NOMO-1 treated with dmso at 0.1 percent for 144 hours (cell line): ENCODE measurements at regions not wholly inside any gene's neighbourhood (a gene's known extent, or its start where the extent isn't known, plus 50 kb on each side); places are given as distances from the start of the nearest gene placed in this dataset.

Experiments
- DNase-seq: peaks from one replicate; lab custom pipeline; 2025; ENCODE audit not compliant: unreplicated experiment; lab: John Stamatoyannopoulos, UW

DNA sequence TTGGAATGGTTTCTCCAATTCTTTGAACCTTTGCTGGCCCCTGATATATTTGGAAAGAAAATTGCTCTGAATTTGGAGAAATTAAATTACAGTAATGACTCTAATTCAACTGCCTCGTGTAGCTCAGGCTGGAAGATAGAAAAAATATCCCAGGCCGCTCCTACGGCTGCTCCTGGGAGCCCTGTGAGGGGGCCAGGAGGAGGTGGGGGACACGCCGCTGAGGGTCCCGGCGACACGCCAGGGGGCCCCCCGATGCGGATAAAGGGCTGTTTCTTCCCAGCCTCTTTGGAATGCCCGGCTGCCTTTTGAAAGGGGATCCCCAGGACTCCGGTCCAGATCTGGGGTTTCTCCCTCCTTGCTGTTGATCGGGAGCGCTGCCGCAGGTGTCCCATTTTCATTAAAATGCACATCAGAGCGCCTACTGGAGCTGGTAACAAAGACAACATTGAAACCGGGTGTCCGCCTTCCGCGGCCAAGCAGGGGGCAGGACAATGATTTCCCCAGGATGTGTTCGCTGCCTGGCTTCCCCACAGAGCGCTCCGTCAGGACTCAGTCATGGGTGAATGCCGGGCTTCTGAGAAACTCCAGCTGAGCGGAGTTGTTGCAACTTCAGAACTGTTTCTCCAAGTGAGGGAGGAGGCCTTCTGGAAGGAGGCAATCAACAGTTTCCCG, 200.1 kb upstream of the KBTBD8 start:
- DNase-seq: no peak

DNA sequence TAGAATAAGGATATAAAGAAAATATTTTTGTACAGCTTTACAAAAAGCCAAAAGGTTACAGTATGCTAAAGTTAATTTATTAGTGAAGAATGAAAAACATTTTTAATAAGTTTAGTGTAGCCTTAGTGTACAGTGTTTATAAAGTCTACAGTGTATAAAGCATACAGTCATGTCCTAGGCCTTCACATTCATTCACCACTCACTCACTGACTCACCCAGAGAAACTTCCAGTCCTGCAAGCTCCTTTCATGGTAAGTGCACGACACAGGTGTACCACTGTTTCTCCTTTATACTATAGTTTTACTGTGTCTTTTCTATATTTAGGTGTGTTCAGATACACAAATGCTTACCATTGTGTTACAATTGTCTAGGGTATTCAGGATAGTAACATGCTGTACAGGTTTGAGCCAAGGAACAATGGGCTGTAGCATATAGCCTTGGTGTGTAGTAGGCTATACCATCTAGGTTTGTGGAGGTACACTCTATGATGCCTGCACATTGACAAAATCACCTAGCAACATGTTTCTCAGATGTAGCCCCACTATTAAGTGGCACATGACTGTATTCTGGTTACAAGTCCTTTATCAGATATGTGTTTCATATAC, 197.1 kb upstream of the KBTBD8 start:
- no peak for DNase-seq

DNA sequence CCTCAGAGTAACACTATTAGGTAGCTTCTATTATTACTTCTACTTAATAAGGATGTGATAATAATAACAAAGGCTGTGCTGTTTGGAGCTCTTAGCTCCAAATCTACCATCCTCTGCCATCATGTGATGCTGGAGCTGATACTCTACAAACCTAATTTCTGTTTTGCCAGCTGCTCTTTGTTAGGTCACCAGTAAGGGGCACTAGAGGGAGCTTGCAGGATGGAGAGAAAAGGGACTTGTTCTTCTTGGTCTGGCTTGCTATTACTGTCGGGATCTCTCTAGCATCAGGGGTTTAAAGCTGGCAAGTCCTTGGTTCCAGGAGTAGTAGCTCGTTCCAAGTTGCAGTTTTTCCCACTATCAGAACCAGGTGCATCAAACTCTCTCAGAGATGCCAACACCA, 194.9 kb upstream of the KBTBD8 start:
- no peak for DNase-seq

DNA sequence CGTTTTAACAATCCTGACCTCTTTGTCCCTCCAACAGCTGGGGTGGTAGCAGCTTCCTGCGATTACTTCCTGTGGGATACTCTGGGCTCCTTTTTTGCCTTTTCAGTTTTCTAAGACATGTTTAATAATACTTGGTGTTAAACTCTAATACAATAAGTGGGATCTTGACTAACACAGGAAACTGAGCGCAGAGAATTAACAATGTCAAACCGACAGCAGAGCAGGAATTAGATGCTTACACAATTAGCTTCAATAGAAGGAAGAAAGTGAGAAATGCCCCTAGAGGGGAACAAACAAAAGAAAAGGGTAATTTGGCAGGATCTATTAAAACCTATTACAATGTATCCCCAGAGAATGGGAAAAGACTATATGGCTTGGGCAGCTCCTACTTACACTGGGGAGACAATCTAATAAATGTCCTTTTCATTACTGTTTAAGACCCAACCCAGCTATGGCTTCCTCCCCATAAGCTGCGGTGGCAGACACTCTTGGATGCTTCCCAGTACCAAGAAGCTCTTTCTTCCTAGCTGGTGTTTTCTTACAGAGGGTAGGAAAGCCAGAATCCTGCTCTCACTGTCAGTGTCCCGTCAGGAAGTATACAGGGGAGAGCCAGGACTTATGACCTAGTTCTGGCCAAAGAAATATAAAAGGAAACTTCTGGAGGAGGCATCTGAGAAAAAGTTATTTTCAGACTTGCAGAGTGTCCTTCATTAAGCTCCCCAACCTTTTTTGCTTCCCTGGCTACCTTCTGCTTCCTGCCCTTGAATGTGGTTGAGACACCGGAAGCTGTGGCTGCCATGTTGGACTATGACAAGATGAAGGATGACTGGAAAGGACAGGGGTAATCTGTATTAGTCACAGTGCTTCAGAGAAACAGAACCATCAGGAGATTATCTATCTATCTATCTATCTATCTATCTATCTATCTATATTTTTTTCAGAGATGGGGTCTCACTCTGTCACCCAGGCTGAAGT, 194.1 kb upstream of the KBTBD8 start:
- no peak for DNase-seq

DNA sequence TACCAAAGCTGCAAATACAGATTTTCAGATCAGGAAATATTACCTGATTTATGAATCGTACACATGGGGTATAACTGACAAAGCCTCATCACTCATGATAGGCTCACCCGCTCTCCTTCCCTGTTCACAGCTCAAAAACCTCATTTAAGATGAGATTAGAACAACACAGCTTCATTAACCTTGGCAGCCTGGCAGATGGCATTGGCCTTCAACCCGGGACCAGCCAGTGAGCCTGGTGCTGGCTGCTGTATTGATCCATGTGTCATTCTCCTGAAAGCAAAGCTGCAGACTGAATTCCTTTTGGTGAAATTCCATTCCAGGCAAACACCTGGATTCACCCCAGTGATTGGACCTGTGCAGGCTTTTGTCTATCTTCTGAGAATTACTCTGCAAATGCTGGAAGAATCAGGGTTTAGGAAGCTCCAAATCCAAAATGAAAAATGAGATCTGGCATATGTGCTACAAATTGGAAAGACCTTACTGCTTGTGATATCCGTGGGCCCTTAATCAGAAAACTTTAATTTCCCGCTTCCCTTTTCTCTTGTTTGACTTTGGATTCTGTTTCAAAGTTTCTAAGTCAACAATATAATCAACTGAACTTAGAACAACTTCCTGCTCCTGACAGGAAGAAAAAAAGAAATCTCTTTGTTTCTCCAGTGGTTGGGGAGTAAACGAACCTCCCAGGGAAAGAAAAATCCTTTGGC, 189.1 kb upstream of the KBTBD8 start:
- no peak for DNase-seq

DNA sequence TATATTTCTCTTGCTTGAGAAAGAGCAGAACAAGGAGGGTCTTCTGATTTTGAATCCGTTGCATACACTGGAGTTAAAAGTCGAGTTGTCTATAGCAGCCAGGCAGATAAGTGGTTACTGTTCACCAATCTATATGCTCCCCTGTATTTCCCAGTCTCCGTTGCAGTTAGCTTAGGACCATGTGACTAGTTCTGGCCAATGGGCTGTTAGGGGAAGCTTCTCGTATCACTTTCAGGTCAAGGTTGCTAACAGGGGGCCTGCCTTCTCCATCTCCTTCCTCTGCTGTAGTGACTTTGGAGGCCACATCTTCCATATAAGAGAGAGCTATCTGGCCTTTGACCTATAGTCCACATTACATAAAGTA, 188.5 kb upstream of the KBTBD8 start:
- no peak for DNase-seq

DNA sequence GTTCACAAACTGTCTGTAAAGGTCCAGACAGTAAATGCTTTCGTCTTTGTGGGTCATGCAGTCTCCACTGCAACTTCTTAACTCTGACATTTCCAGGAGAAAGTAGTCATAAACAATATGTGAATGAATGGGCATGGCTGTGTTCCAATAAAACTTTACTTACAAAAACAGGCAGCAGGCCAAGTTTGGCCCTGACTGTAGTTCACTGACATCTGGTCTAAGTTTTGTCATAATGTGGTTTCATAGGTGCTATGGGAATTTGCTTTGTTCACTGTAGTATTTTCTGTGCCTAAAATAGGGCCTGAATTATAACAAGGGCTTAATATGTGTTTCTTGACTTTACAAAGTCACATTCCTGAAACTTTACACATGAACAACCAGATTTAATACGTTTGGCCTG, 186.0 kb upstream of the KBTBD8 start:
- no peak for DNase-seq

DNA sequence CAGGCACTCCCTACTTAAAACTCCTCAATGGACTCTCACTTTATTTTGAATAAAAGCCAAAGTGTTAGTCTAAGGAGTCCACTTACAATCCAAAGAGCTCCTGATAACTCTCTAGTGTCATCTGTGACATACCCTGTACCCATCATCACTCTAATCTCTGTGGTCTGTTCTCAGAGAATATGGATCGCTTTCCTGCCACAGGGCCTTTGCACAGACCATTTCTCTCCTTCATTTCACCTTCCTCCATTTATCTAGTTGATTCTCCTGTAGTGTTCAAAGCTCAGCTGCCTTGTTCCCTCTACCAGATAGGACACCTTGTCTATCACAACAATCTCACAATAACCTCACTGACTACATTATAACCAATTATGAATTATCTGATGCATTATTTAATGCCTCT, 185.4 kb upstream of the KBTBD8 start:
- DNase-seq: no peak

DNA sequence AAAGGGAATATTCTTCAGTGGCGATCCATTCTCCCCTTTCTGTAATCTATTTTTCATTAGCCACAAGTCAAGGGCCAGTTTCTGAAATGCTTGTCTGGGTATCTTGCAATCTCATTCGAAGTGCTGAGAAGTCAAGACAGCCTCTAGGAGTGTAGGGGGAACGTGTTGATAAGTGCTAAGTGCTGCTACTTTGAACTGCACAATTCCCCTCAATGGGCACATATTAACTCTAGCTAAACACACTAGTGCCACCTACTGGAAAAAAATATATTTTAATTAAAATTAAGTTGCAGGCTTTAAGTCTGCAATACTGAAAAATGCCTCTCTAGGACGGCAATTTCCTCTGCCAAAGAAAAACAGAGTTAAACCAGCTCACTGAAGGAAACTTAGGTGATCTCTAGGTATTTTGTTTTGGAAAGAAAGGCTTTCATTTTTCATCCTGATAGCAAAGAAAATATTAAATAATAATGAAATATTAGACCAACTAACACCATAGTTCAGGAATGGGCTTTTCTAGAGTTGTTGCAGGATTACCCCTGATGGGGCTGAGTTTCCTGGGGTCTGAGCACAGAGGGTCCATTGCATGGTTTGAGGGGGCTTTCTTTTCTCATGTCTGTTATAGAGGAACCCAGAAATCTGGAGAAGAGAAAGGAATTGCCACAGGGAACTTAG, 181.9 kb upstream of the KBTBD8 start:
- DNase-seq: peak; percentile 39

DNA sequence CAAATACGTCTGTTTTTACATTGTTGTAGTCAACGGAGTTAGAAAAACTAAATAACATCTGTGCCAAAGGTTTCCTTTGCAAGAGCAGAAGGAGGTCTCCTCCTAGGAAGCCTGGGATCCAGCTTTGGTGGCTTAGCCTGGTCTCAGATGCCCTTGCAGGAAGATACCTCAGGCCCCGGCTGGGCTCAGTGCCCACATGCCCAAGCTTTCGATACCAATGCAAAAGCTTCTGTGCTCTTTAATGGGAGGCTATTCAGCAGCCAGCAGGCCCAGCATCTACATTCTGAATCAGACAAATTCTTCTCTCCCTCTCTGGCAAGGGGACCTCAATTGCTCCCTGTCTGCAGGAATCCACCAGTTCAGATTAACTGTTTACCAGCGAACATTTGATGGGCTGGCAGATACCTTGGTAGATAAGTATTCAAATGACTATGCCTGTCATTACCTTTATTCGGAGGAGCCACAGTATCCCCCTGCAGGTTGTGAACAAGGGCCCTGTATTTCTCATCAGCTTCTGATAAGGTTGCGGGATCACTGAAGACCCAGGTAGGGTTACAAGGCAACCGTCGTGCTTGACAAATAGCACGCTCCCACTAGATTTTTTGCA, 180.1 kb upstream of the KBTBD8 start:
- DNase-seq: no peak

DNA sequence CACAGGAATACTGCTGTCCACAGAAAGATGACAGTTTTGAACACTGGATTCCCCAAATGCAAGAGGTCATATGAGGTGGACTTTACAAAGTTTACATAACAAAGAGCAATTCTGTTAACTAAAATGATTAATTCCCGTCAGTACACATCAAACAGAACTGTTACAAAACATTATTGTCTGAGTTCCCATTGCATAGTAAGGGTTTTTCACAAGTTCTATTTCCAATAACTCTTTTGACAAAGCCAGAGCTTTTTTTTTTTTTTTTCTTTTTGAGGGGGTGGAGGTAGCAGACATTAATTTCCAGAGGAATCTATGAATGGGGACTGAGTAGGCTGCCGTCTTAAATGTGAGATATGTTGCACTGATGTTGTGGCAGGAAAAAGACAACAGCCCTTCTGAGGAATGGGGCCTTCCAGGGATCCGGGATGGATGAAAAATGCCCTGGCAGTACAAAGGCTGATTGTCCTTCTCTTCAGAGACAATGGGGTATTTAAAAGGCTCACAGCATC, 178.1 kb upstream of the KBTBD8 start:
- DNase-seq: no peak

DNA sequence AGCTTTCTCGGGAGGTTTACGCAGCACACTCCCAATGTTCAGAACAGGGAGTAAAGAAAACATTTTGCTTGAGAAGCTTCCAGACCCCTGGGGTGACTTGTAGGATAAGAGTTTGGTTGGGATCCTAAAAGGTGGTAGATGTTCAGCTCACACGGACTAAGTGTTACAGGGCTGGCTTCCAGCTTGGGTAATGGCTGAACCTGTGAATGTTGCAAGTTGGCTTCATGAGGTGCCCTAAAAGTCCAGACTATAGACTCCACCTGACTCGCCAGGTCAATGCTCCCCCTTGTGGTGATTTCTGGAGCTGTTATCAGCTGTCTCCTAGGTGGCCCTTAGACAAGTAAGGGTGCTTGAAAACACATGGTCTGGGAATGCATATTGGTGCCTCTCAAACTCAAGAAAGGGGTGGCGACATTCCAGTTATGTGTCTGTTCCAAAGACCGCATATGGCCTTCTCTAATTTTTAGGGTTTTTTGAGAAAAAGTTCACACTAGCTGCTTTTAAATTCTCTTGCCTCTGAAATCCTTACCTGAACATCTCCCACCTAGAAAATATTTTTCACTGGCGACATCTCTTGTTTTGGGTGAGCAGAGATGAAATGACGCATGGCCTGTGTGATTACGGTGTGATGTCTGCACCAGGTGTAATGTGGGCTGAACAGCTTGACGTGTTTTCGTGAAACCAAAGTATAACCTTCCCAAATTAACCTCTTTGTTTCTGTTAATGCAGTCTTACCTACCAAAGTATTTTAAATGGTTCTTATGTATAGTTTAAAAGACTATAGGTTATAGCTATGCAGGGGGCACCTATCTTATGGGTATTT, 175.7 kb upstream of the KBTBD8 start:
- DNase-seq: peak; percentile 15

DNA sequence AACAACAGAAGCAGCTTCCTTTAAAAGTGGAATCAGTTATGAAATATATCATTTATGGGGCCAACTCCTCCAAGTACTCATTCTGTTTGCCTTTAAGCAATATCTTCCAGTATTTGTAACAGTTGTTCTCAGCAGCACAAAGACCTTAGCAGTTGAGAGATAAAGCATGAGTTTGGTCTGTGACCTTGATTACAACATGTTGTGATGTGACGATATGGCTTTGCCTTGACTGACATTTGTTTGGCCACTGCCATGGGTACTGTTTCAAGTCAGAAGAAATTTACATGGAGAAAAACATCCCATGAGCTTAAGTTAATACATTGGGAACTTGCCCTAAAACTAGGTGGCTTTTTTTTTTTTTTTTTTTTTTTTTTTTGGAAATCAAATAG, 175.1 kb upstream of the KBTBD8 start:
- no peak for DNase-seq

DNA sequence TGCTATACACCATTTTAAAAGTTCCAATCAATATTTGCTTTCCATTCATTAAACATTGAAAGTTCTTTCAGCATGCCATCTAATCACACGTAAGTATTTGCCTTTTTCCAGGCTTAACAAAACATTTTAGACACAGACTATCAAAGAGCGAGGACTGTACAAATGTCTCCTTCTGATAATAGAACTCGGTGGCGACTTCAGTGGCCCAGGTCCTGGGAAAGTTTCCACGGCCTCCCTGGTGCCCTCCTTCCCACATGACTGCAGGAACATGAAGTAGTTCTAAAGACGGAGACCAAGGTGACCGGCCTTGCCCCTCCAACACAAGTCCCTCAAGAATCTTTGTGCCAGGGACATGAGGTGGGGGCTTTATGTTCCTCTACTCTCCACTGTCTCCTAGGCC, 174.6 kb upstream of the KBTBD8 start:
- no peak for DNase-seq

DNA sequence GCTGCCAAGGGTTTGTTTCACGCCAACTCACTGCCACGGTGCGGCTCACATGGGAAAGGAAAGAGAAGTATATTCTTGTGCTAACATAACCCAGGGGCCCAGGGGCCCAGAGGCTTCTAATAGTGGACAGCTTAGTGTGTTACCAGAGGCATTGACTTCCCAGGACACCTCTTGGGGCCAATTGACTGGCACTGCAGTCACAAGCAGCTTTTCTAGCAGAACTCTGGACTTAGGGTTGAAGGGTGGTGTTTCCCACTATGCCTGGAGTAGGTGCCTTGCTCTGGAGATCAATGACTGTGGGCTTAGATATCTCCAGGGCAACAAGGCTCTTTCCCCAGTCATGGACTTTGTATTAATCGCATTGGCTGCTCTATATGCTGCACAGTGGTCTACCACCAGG, 172.7 kb upstream of the KBTBD8 start:
- no peak for DNase-seq

DNA sequence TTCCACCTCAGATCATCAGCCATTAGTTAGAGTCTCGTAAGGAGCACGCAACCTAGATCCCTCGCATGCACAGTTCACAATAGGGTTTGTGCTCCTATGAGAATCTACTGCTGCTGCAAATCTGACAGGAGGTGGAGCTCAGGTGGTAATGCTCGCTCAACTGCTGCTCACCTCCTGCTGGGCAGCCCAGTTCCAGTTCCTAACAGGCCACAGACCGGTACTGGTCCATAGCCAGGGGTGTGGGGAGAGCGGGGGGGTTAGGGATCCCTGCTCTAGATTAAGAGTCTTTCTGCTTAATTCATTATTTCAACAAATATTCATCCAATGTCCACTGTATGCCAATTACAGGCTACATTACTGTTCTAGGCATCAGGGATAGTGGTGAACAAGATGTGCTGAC, 170.4 kb upstream of the KBTBD8 start:
- no peak for DNase-seq

DNA sequence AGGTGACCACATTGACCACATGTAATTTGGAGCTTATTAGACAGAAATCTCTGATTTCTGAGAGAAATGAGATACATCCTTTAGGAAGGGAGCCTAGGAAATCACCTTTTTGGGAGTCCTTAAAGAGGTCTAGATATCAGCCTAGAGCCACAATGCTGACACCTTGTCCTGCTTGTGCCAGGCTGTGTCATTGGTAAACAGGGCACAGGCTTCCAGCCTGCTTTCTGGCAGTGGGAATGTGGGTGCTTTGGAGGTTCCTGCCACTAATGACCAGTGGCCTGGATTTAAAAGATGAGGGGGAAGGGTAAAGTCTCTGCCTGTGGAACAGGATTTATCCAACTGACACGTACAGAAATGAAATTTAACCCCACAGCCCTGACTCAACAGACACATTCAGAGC, 169.8 kb upstream of the KBTBD8 start:
- no peak for DNase-seq

DNA sequence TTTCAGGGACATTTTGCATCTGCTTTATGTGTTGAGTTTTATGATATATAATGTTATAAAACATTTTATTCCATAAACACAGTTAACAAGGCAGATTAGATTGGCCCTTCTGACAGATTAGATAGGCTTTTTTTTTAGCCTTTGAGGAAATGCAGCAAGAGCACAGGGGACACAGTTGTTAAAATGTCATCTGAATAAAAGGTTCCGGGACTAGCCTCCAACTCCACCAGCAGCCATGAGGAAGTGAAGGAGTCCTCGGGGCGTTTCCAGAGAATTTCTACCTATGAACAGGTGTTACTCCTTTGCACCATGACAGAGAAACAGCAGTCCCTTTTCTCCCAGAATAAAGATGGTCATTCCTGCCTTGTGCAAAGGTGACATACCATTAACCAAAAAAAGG, 167.8 kb upstream of the KBTBD8 start:
- DNase-seq: no peak

DNA sequence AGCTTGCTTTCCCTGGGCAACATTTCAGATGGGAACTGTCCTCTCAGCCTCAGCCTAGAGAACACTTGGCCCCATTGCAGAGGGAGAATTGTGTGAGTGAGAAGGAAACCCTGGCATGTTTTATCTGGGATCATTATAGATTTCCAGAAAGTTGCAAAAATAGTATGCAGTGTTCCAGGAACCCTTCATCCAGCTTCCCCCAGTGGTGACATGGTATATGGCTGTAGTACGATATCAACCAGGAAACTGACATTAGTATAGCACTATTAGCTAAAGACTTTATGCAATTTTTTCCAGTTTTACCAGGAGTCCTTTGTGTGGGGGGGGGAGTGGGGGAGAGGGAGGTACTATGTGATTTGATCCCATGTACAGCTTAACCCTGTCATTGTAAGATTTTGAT, 166.2 kb upstream of the KBTBD8 start:
- DNase-seq: no peak
